ENCODE measurements at regions not wholly inside any gene's neighbourhood (a gene's known extent, or its start where the extent isn't known, plus 50 kb on each side); places are given as distances from the start of the nearest gene placed in this dataset.

GRCh38 chr2:8235419-8235818 is 446.4 kb upstream of the ID2 start:
- no peak overlapping the region for H3K9ac ChIP-seq (ENCODE audit: insufficient read depth in 1 of 2, low read depth in 2 of 2, low read length in 2 of 2)
- no peak overlapping the region for H2AFZ ChIP-seq (ENCODE audit: low read depth, low read length)
- no peaks in the 10 kb centered on the region for H3K36me3 ChIP-seq (ENCODE audit: control insufficient read depth, insufficient read depth, low read length)
- no TSS peak for BruUV-seq (replicated peaks)
- H3K4me1 ChIP-seq (replicated peaks in 1 of 2; ENCODE audit: control insufficient read depth in 2 of 2, insufficient read depth in 2 of 2, low read length in 2 of 2): no peaks in the 10 kb centered on the region
- H3K79me2 ChIP-seq (ENCODE audit: control insufficient read depth, insufficient read depth, low read length): no peaks in the 10 kb centered on the region
- in situ Hi-C loops (cut with MboI) (no loop called here), intact Hi-C loops (cut with micrococcal nuclease) (no loop called here)
- CTCF ChIA-PET (ENCODE audit: low intra/inter-chr PET ratio): no interaction called here
- H3K27me3 ChIP-seq (ENCODE audit: control insufficient read depth in 2 of 2, insufficient read depth in 2 of 2, low read length in 2 of 2): peaks cover 0 to 12% of the 10 kb centered on the region in 2 experiments; a peak in 3 of 5 replicates
- no peaks in the 10 kb centered on the region for H4K20me1 ChIP-seq (replicated peaks; ENCODE audit: control insufficient read depth, insufficient read depth, low read length)
- WGBS (ENCODE audit: insufficient coverage, low coverage, missing lambda C conversion rate): 0% methylated on average over 1 of the region's 1 CpG
- no peaks in the 10 kb centered on the region for H3K9me1 ChIP-seq (ENCODE audit: control insufficient read depth, insufficient read depth, low read length)
- H3K4me3 ChIP-seq: no peak overlapping the region
- no peak overlapping the region for H3K4me2 ChIP-seq (ENCODE audit: insufficient read depth, low read length)
- POLR2A ChIA-PET: interaction anchor here (0.6 kb wide), 1 partner anchor 446 kb away, joined by 3 read pairs; the partner anchor contains the start of gene ID2
- no peak overlapping the region for H3K27ac ChIP-seq (ENCODE audit: extremely low read depth, low read depth, low read length)
- H3K9me3 ChIP-seq (replicated peaks; ENCODE audit: control insufficient read depth, insufficient read depth, low read depth, low read length): no peaks in the 10 kb centered on the region
- DNase-seq (ENCODE audit: extremely low read depth in 1 of 4, low spot score in 3 of 4) (no peak), FAIRE-seq (no peak), ATAC-seq (no peak)
- no peak for TF ChIP-seq CBX2 (IDR thresholded peaks at IDR 0.05; ENCODE audit: insufficient read depth, low read length, poor library complexity, severe bottlenecking)

- H3K27ac ChIP-seq (ENCODE audit: extremely low read depth, low read depth, low read length): no peak overlapping the region
- FAIRE-seq (no peak), ATAC-seq (no peak), DNase-seq (ENCODE audit: extremely low read depth in 1 of 4, low spot score in 3 of 4) (no peak)
- no peaks in the 10 kb centered on the region for H3K36me3 ChIP-seq (ENCODE audit: control insufficient read depth, insufficient read depth, low read length)
- WGBS (ENCODE audit: insufficient coverage, low coverage, missing lambda C conversion rate): 0% methylated on average over 2 of the region's 2 CpGs
- no peak overlapping the region for H3K9ac ChIP-seq (ENCODE audit: insufficient read depth in 1 of 2, low read depth in 2 of 2, low read length in 2 of 2)
- no peaks in the 10 kb centered on the region for H4K20me1 ChIP-seq (replicated peaks; ENCODE audit: control insufficient read depth, insufficient read depth, low read length)
- no peaks in the 10 kb centered on the region for H3K79me2 ChIP-seq (ENCODE audit: control insufficient read depth, insufficient read depth, low read length)
- no peaks in the 10 kb centered on the region for H3K4me1 ChIP-seq (replicated peaks in 1 of 2; ENCODE audit: control insufficient read depth in 2 of 2, insufficient read depth in 2 of 2, low read length in 2 of 2)
- H3K9me1 ChIP-seq (ENCODE audit: control insufficient read depth, insufficient read depth, low read length): no peaks in the 10 kb centered on the region
- H3K9me3 ChIP-seq (replicated peaks; ENCODE audit: control insufficient read depth, insufficient read depth, low read depth, low read length): no peaks in the 10 kb centered on the region
- H3K27me3 ChIP-seq (ENCODE audit: control insufficient read depth in 2 of 2, insufficient read depth in 2 of 2, low read length in 2 of 2): peaks cover 0 to 12% of the 10 kb centered on the region in 2 experiments; a peak in 3 of 5 replicates
- intact Hi-C loops (cut with micrococcal nuclease) (no loop called here), in situ Hi-C loops (cut with MboI) (no loop called here)
- ChIA-PET CTCF (ENCODE audit: low intra/inter-chr PET ratio) (no interaction called here), POLR2A (no interaction called here)
- no peak overlapping the region for H2AFZ ChIP-seq (ENCODE audit: low read depth, low read length)
- BruUV-seq (replicated peaks): no TSS peak
- no peak overlapping the region for H3K4me3 ChIP-seq
- H3K4me2 ChIP-seq (ENCODE audit: insufficient read depth, low read length): no peak overlapping the region
- TF ChIP-seq CBX2 (IDR thresholded peaks at IDR 0.05; ENCODE audit: insufficient read depth, low read length, poor library complexity, severe bottlenecking) (no peak), GTF2F1 (IDR thresholded peaks at IDR 0.05; ENCODE audit: low read depth, low read length) (no peak), SAFB (IDR thresholded peaks at IDR 0.05; ENCODE audit: borderline replicate concordance, low read depth, low read length) (no peak), ZNF277 (CRISPR knock-in tag; IDR thresholded peaks at IDR 0.05; ENCODE audit: borderline replicate concordance) (no peak), CLOCK (CRISPR knock-in tag; IDR thresholded peaks at IDR 0.05; ENCODE audit: borderline replicate concordance) (no peak), POLR2B (IDR thresholded peaks at IDR 0.05; ENCODE audit: low read depth, partially characterized antibody) (no peak), AFF1 (IDR thresholded peaks at IDR 0.05; ENCODE audit: low read depth in 1 of 2, partially characterized antibody in 2 of 2) (no peak)
Measured at GRCh38 chr2:8236391-8236790, 445.5 kb upstream of the ID2 start.

Measured in K562 (cell line).